GM21529 (cell line): ENCODE measurements at regions not wholly inside any gene's neighbourhood (a gene's known extent, or its start where the extent isn't known, plus 50 kb on each side); places are given as distances from the start of the nearest gene placed in this dataset.

Experiments used
- ATAC-seq: cut with Tn5 transposase; IDR thresholded peaks from one replicate; pipeline ENCODE4 v1.9.1; 2021; ENCODE audit not compliant: unreplicated experiment

- no peak for ATAC-seq
Measured at GRCh38 chr1:14094611-14095400, 394.8 kb downstream of the PRDM2 start.

DNA sequence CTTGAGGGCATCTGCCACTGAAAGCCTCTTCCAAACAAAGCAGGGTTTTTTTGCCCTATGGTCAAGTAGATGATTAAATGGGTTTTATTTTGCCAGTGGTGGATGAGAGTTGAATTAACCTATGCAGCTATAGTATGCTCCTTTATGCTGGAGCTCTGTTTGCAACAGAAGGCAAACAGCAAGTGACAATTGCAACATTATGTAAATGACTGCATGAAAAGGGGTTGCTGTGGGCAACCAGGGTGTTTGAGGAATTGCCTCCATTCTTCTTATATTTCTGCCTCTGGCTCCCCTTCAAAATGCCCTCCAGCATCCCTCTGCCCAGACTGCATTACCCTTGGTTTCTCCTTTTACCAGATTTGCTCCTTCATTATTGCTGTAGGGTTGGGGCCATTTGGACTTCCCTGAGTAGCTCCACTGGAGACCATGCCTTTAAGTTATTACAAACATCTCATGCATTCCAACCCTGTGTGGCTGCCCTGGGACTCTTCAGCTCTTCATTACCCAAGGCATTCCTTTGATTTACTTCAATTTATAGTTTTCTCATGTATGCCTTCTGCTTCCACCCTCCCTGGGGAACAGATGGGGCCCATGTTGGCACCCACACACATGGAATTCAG is 398.4 kb downstream of the PRDM2 start:
- ATAC-seq, result no peak

DNA sequence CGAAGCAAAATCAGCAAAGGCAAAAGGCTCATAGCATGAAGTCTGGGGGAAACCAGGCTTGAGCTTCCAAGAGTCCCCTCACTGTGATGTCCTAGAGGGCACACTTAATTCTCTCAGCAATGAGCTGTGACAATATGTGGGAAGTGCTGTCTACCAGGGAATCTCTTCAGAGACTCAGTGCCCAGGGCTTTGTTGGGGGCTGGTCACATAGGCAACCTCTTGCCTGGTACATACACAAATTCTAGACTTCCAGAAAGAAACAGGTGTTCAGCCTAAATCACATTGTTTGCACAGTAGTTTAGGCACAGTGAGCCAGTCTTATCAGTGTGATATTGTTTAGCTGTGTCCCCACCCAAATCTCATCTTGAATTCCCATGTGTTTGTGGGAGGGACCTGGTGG is 400.5 kb downstream of the PRDM2 start:
- no peak for ATAC-seq

GRCh38 chr1:14100919-14101318 is 400.9 kb downstream of the PRDM2 start:
- no peak for ATAC-seq

- ATAC-seq, result no peak
Measured at GRCh38 chr1:14102180-14102579, 402.2 kb downstream of the PRDM2 start.

DNA sequence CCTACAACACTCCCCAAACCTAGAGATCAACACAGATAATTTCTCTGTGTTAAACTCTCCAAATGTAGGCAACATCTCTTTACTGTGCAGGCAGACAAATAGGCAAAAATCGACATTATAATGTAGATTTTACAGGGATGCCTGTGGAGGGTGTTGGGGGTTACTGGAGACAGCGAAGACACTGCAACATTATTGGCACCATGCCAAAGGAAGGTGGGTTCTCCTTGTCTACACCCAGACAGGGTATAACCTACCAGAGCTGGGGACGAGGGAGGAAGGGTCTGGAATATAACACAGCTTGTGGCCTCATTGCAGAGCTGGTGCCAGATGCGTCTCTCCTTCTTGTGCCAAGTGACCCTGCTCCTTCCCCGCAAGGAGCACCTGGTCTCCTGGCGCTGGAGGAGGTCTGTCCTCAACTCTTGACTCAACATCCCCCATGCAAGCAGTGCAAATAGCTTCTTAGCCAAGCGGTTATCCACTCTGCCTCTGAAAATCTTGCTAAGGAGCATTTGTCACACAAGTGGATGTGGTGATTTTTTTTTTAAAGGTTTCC is 404.0 kb downstream of the PRDM2 start:
- no peak for ATAC-seq

DNA sequence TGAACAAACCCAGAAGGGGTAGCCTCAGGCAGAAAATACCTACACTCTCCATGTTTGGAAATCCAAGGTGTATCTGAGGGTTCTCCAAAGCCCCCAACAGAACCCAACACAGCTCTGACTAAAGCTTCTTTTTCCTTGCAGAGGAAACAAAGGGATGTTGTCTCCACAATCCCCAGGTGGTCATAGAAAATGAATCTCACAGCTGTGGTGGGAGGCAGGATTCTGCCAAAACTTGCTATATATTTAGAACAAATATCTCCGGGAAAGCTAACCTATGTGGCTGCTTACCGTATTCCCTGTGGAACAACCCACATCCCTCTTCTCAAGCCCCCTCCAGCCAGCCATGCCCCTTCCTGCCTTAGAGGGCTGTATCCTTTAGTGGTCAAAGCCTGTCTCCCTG is 406.1 kb downstream of the PRDM2 start:
- ATAC-seq, result no peak

GRCh38 chr1:14106679-14107313 is 406.8 kb downstream of the PRDM2 start:
- ATAC-seq, result no peak

DNA sequence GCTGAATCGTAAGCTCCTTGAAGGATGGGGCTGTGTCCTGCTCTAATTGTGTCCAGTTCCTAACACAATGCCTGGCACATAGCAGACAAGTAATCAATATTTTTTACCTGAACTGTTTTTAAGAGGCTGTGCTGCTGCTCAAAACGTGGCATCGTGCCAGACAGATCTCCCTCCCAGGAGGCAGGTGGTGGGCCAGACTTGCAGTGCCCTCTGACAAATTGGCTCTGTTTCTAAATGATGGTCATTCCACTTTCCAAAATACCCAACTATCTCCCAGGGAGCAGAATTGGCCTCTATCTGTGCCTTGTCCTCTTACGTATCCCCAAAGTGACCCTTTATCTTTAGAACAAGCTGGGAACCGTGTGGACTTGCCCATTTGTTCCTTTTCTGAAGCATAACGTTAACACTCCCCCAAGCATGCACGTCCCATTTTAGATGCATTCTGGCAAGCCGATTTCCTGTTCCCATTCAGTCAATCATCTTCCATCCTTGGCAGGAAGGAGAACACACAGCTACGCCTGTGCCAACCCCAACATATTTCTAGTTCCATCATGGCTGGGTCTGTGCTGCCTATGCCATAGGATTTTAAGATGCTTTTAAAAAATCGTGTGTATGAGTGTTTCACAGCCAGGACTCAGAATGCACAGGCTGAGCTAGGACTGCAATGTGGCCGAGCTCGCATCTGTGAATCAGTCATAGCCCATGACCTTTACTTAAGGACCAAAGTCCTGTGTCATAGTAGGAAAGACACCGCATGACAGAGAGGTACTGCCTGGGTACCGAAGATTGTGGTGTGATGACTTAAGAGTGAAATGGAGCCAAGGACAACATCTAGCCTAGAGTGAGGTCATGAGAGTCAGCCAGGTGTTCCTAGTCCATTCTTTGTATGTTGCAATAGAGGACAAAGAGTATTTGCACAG is 408.6 kb downstream of the PRDM2 start:
- no peak for ATAC-seq

DNA sequence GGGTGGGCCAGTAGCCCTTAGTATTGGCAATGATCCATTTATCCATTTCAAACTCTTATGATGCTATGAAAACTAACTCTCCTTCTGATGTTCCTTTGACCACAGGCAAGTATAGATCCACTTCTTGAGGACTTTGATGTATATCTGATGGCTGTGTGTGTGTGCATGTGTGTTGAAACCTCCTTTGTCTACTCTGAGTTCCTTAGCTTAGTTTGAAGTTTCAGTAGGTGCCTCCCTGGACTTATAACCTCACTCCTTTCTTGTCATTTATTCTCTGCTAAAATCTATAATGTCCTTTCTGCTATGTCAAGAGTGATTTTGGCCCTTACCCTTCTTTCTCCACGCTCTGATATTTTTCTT is 409.3 kb downstream of the PRDM2 start:
- ATAC-seq, result no peak

GRCh38 chr1:14110040-14110439 is 410.1 kb downstream of the PRDM2 start:
- no peak for ATAC-seq

- no peak for ATAC-seq
Measured at GRCh38 chr1:14111121-14111520, 411.1 kb downstream of the PRDM2 start.

DNA sequence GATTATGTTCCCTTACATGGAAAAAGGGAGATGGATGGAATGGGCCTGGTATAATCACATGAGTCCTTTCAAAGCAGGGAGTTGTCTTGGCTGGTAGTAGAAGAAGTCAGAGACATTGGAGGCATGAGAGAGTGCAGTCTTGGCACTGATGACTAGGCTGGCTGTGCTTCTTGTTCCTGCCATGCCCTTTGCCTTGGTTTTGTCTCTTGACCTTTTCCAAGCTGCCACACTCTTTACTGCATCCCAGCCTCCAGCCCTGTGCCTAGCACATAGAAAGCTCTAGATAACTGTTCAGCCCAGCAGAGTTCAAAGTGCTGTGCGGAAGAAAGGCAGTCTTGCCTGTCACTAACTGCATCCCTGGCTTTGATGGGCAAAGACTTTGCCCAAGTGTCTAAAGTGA is 412.6 kb downstream of the PRDM2 start:
- ATAC-seq, result no peak

DNA sequence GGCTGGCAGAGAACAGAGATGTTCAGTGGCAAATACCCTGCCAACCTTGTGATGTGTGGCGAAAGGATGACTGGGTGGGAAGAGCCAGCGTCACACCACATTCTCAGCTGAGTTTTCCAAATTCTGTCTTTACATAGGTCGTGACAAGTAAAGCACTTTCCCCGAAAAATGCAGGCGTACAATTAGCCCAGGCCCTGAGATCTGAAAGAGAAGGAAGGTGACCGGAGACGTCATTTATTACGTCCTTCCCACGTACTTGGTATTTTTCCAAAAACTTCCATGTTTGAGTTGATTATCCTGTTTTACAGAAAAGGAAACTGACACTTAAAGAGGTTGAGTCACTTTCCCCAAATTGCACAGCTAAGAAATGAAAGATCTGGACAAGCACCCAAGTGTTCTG is 413.3 kb downstream of the PRDM2 start:
- ATAC-seq, result no peak

GRCh38 chr1:14113841-14114567 is 414.0 kb downstream of the PRDM2 start:
- ATAC-seq, result no peak

DNA sequence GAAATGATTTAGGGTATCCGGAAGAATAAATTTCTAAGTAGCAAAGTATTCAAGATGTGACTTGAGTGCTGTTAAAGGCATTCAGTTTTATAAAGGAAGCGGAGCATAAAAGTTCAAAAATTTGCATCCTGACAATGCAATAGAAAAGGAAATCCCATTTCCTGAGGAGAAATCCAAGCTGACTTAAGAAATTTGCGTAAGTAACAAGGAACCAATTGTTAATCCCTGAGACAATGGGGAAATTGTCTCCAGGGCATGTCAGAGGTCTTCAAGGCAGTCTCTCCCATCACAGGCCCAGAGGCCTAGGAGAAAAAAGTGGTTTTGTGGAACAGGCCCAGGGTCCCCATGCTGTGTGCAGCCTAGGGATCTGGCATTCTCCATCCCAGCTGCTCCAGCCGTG is 416.0 kb downstream of the PRDM2 start:
- no peak for ATAC-seq

DNA sequence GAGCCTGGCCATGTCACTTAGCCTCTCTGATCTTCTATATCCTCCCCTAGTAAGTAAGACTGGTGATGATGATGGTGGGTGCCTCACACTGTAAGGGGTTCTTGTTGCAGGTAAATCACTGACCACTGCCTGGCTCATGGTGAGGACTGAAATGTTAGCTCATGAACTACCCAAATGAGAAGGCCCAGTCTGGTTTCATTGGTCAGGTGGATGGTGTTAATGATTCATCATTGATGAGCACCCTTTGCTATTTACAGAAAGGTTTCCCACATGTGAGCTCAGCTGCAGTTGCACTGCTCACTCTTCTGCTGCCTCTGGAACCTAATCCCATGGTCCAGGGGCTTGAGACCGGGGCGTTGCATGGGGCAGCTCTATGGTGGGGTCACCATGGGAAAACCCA is 417.7 kb downstream of the PRDM2 start:
- ATAC-seq, result no peak

DNA sequence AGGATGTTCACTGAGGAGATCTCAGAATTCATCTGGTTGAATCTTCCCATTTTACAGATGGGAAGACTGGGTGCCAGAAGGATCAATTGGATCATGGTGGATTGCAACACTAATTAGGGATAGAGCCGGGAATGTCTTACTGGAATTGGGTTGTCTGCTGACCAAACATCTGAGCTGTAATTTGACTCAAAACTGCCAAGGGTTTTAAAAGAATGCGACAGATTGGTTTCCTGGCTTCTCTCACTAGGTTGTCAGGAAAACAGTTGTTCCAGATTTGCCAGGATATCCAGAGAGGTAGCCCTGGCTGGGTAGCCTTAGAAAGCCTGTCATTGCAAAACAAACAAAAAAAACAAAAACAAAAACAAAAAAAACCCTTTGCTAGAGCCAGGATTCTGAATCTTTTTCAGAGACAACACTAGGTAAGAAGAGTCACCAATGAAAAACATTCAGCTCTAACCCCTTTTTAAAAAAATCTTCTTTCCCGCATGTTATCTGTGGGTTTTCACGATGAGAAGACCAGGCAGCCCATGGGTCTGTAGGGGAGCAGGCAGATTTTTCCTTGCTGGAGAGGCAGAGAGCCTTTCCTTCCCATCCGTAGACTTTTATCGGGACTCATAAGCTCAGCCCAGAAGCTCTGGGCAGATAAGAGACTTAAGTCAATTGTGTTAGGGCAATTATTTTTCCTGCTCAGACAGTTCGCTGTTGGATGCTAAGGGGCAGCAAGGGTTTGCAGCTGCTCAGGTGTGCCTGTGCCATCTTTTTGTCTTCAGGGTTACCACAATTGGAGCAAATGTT is 418.9 kb downstream of the PRDM2 start:
- ATAC-seq, result no peak

DNA sequence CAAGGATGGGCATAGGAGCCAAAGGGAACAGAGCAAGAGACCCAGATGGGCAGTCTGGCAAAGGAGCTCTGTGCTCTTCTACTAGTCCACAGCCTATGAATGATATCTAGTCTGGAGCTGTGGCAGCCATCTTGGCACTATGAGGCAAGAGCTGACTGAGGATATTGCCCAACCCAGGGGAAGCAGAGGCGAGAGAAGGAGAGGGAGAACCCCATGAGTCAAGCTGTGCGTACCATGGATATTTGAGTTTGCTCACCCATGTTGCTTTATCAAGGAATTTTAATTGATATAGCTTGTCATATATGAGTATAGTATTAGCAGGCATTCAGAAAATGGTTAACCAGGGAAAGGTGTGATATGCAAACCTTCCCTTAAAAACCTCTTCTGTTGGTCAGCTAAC is 420.9 kb downstream of the PRDM2 start:
- no peak for ATAC-seq

DNA sequence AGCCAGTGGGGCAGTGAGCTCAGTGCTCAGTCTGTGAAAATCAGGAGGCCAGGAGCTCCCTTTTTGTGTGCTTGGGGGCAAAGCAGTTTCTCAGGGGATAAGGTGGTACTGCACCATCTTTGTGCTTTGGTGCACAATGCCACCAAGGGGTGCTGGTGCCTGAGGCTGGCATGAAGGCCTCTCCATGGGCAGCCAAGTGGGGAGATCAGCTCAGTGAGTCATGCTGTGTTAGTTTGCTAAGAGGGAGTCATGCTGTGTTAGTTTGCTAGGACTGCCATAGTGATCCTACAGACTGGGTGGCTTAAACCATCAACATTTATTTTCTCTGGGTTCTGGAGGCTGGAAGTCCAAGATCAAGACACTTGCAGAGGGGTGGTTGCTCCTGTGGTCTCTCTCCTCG is 428.1 kb downstream of the PRDM2 start:
- ATAC-seq, result no peak
